ENCODE measurements at regions not wholly inside any gene's neighbourhood (a gene's known extent, or its start where the extent isn't known, plus 50 kb on each side); places are given as distances from the start of the nearest gene placed in this dataset.

GRCh38 chr9:86613943-86614342, 259.7 kb upstream of the TUT7 start:
- TF ChIP-seq, protein P1, sequence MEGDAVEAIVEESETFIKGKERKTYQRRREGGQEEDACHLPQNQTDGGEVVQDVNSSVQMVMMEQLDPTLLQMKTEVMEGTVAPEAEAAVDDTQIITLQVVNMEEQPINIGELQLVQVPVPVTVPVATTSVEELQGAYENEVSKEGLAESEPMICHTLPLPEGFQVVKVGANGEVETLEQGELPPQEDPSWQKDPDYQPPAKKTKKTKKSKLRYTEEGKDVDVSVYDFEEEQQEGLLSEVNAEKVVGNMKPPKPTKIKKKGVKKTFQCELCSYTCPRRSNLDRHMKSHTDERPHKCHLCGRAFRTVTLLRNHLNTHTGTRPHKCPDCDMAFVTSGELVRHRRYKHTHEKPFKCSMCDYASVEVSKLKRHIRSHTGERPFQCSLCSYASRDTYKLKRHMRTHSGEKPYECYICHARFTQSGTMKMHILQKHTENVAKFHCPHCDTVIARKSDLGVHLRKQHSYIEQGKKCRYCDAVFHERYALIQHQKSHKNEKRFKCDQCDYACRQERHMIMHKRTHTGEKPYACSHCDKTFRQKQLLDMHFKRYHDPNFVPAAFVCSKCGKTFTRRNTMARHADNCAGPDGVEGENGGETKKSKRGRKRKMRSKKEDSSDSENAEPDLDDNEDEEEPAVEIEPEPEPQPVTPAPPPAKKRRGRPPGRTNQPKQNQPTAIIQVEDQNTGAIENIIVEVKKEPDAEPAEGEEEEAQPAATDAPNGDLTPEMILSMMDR (conservative IDR thresholded peaks at IDR 0.05 in 1 of 2, IDR thresholded peaks at IDR 0.05 in 1 of 2; ENCODE audit: low read depth in 1 of 2, low read length in 2 of 2): no peak
- no peak for TF ChIP-seq EZH2 (IDR thresholded peaks at IDR 0.05; ENCODE audit: low read length, missing control alignments)

Measured in fibroblast of lung (primary cell).